Neural crest cell (in vitro differentiated cells): ENCODE measurements at regions not wholly inside any gene's neighbourhood (a gene's known extent, or its start where the extent isn't known, plus 50 kb on each side); places are given as distances from the start of the nearest gene placed in this dataset.
A peak's percentile ranks its signal among the peaks of the same experiment; 100 is the strongest.

Experiments used
- DNase-seq: peaks from one replicate; pipeline ENCODE4 v3.0.0; 2021; ENCODE audit warnings: low read depth, mixed read lengths, low spot score
- H3K27ac Mint-ChIP-seq: one replicate; pipeline ENCODE4 v1.8.0; 2021; ENCODE audit warnings: mild to moderate bottlenecking, mixed read lengths; ENCODE audit not compliant: unreplicated experiment
- H3K27me3 Mint-ChIP-seq: 2 replicates; pipeline ENCODE4 v1.8.0; 2021; ENCODE audit warnings: low read depth, mild to moderate bottlenecking, mixed read lengths
- H3K36me3 Mint-ChIP-seq: 2 replicates; pipeline ENCODE4 v1.8.0; 2021; ENCODE audit warnings: low read depth, mild to moderate bottlenecking, mixed read lengths
- H3K4me1 Mint-ChIP-seq: 2 replicates; pipeline ENCODE4 v1.8.0; 2021; ENCODE audit warnings: mixed read lengths
- H3K4me3 Mint-ChIP-seq: one replicate; pipeline ENCODE4 v1.8.0; 2021; ENCODE audit warnings: mild to moderate bottlenecking, mixed read lengths
- H3K9me3 Mint-ChIP-seq: 2 replicates; pipeline ENCODE4 v1.8.0; 2021; ENCODE audit warnings: mixed read lengths
- TF ChIP-seq, protein P1 (sequence below): fragments of 200-600 bp; sonication (generic); conservative IDR thresholded peaks from 2 replicates; pipeline ENCODE4 v1.5.0; 2021; ENCODE audit warnings: antibody characterized with exemption, mild to moderate bottlenecking

- Mint-ChIP-seq H3K27me3 (no peaks in the 10 kb centered on the region), H3K36me3 (peaks cover 2% of the 10 kb centered on the region), H3K27ac (no peak overlapping the region), H3K4me3 (no peak overlapping the region), H3K9me3 (peaks cover 2% of the 10 kb centered on the region), H3K4me1 (peaks cover 9% of the 10 kb centered on the region)
- no peak for DNase-seq
- TF ChIP-seq, protein P1, sequence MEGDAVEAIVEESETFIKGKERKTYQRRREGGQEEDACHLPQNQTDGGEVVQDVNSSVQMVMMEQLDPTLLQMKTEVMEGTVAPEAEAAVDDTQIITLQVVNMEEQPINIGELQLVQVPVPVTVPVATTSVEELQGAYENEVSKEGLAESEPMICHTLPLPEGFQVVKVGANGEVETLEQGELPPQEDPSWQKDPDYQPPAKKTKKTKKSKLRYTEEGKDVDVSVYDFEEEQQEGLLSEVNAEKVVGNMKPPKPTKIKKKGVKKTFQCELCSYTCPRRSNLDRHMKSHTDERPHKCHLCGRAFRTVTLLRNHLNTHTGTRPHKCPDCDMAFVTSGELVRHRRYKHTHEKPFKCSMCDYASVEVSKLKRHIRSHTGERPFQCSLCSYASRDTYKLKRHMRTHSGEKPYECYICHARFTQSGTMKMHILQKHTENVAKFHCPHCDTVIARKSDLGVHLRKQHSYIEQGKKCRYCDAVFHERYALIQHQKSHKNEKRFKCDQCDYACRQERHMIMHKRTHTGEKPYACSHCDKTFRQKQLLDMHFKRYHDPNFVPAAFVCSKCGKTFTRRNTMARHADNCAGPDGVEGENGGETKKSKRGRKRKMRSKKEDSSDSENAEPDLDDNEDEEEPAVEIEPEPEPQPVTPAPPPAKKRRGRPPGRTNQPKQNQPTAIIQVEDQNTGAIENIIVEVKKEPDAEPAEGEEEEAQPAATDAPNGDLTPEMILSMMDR = peak; percentile 27
Measured at GRCh38 chr18:62659698-62660097, 55.6 kb upstream of the PHLPP1 start.

GRCh38 chr18:62660691-62661090, 54.6 kb upstream of the PHLPP1 start:
- H3K27ac Mint-ChIP-seq = no peak overlapping the region
- peaks cover 2% of the 10 kb centered on the region for H3K36me3 Mint-ChIP-seq
- no peak overlapping the region for H3K4me3 Mint-ChIP-seq
- TF ChIP-seq, protein P1 = no peak
- DNase-seq = no peak
- H3K27me3 Mint-ChIP-seq = no peaks in the 10 kb centered on the region
- H3K9me3 Mint-ChIP-seq = peaks cover 2% of the 10 kb centered on the region
- H3K4me1 Mint-ChIP-seq = peaks cover 9% of the 10 kb centered on the region

GRCh38 chr18:62663731-62664336, 51.5 kb upstream of the PHLPP1 start:
- no peaks in the 10 kb centered on the region for H3K27me3 Mint-ChIP-seq
- peaks cover 2% of the 10 kb centered on the region for H3K9me3 Mint-ChIP-seq
- no peak overlapping the region for H3K4me3 Mint-ChIP-seq
- H3K27ac Mint-ChIP-seq = no peak overlapping the region
- DNase-seq = no peak
- peaks cover 9% of the 10 kb centered on the region for H3K4me1 Mint-ChIP-seq
- H3K36me3 Mint-ChIP-seq = peaks cover 2% of the 10 kb centered on the region
- TF ChIP-seq, protein P1 = no peak

GRCh38 chr18:62664414-62664813, 50.9 kb upstream of the PHLPP1 start:
- no peaks in the 10 kb centered on the region for H3K9me3 Mint-ChIP-seq
- peaks cover 7% of the 10 kb centered on the region for H3K4me1 Mint-ChIP-seq
- H3K27me3 Mint-ChIP-seq = no peaks in the 10 kb centered on the region
- TF ChIP-seq, protein P1 = no peak
- H3K27ac Mint-ChIP-seq = no peak overlapping the region
- H3K4me3 Mint-ChIP-seq = no peak overlapping the region
- peaks cover under 1% of the 10 kb centered on the region for H3K36me3 Mint-ChIP-seq
- DNase-seq = no peak

DNA sequence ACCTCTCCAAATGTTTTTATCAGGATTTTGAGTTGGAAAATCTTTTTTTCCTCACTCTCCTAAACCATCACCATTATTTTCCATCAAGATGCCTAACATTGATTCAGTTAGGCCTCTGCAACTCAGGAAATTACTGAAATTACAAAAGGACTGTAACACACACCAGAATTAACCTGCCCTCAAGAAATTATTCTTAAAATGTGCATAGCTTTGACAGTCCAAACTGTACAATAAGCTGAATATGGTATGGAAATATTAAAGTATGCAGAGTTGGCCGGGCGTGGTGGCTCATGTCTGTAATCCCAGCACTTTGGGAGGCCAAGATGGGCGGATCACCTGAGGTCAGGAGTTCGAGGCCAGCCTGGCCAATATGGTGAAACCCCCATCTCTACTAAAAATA, 50.2 kb upstream of the PHLPP1 start:
- Mint-ChIP-seq H3K4me3 (no peak overlapping the region), H3K4me1 (peaks cover 6% of the 10 kb centered on the region), H3K27me3 (no peaks in the 10 kb centered on the region), H3K27ac (no peak overlapping the region), H3K36me3 (no peaks in the 10 kb centered on the region), H3K9me3 (no peaks in the 10 kb centered on the region)
- no peak for DNase-seq
- TF ChIP-seq, protein P1 = no peak
